Right cardiac atrium (tissue), 5 donors: ENCODE measurements at regions not wholly inside any gene's neighbourhood (a gene's known extent, or its start where the extent isn't known, plus 50 kb on each side); places are given as distances from the start of the nearest gene placed in this dataset.
"Not testable (repeated sequence)": the region's sequence is repeated elsewhere in the genome, so short reads cannot be mapped to it uniquely, and the experiment has no call there.

Experiments used
- ATAC-seq, 2 donors: fragments of 200-7000 bp; cut with Tn5 transposase; one replicate each; pipeline versions ENCODE4 v1.8.0 to v1.9.1; 2020; ENCODE audit warnings: moderate library complexity in 2 of 2, mild to moderate bottlenecking in 1 of 2
- DNase-seq, 3 donors: peaks; one replicate each; pipeline ENCODE4 v3.0.0-alpha.2; 2020
- H3K27ac ChIP-seq: one replicate; pipeline ENCODE4 v1.5.1; 2013; ENCODE audit warnings: mild to moderate bottlenecking, low read length, control low read depth, moderate library complexity
- H3K27me3 ChIP-seq: one replicate; pipeline ENCODE4 v1.6.1; 2013; ENCODE audit not compliant: control insufficient read depth, insufficient read depth
- H3K4me1 ChIP-seq: one replicate; pipeline ENCODE4 v1.6.1; 2013; ENCODE audit warnings: low read length; ENCODE audit not compliant: control insufficient read depth, insufficient read depth
- H3K4me3 ChIP-seq: one replicate; pipeline ENCODE4 v1.5.1; 2013; ENCODE audit warnings: low read length, control low read depth
- H3K9me3 ChIP-seq: one replicate; pipeline ENCODE4 v1.6.1; 2013; ENCODE audit warnings: low read length; ENCODE audit not compliant: control insufficient read depth
- WGBS: extraction: QIAGEN DNeasy Blood & Tissue Kit; methylation state at CpG from one replicate; pipeline ENCODE4 v1.1.7; 2013; 5-methylcytosine and 5-hydroxymethylcytosine counted together
- intact Hi-C, 4 donors: fragments of 100-400 bp; cut with DNase I; formaldehyde crosslinking; loops; one replicate each; pipeline versions ENCODE4 v1.11.0 to v1.14.0; 2022 to 2023
- donor health status: healthy with polysubstance abuse.
- donor health status: DM: no; HTN: yes; CAD: no.
- donor health status: DM: no; HTN: no; CAD: no.
- donor health status: DM: no; HTN: yes; CAD: no; lungs with severe emphysema.
- donor health status: DM: yes; HTN: yes; CAD: no.

- Histone ChIP-seq H3K27ac (no peak overlapping the region), H3K4me3 (no peak overlapping the region), H3K4me1 (no peaks in the 10 kb centered on the region), H3K27me3 (no peaks in the 10 kb centered on the region), H3K9me3 (no peaks in the 10 kb centered on the region)
- intact Hi-C loops: no loop called here
- DNase-seq: no peak
- ATAC-seq: no peak
- 95% methylated on average over 10 of the region's 10 CpGs for WGBS
These were observed 284.7 kb downstream of the ALDH8A1 start for GRCh38 chr6:134665029-134665723.

GRCh38 chr6:134663800-134664535 lies 285.9 kb downstream of the ALDH8A1 start:
- no peak for ATAC-seq
- 96% methylated on average over 3 of the region's 3 CpGs for WGBS

GRCh38 chr6:134663356-134663755 lies 286.5 kb downstream of the ALDH8A1 start:
- ATAC-seq: no peak
- WGBS: 84% methylated on average over 4 of the region's 4 CpGs
- Histone ChIP-seq H3K4me3 (no peak overlapping the region), H3K4me1 (no peaks in the 10 kb centered on the region), H3K9me3 (no peaks in the 10 kb centered on the region), H3K27ac (no peak overlapping the region), H3K27me3 (no peaks in the 10 kb centered on the region)
- intact Hi-C loops: no loop called here
- no peak for DNase-seq

More at GRCh38 chr6:134663800-134664535, 285.9 kb downstream of the ALDH8A1 start:
- no peaks in the 10 kb centered on the region for H3K4me1 ChIP-seq
- H3K4me3 ChIP-seq: no peak overlapping the region
- H3K9me3 ChIP-seq: no peaks in the 10 kb centered on the region
- DNase-seq: no peak
- no peaks in the 10 kb centered on the region for H3K27me3 ChIP-seq
- H3K27ac ChIP-seq: no peak overlapping the region
- intact Hi-C loops: no loop called here

- intact Hi-C loops: no loop called here
- ATAC-seq: no peak
- DNase-seq: no peak
- no peaks in the 10 kb centered on the region for H3K27me3 ChIP-seq
- no peak overlapping the region for H3K27ac ChIP-seq
- no peaks in the 10 kb centered on the region for H3K4me1 ChIP-seq
- H3K4me3 ChIP-seq: no peak overlapping the region
- H3K9me3 ChIP-seq: no peaks in the 10 kb centered on the region
These were observed 287.7 kb downstream of the ALDH8A1 start for GRCh38 chr6:134662077-134662700.

GRCh38 chr6:134659885-134660284 lies 290.0 kb downstream of the ALDH8A1 start:
- DNase-seq, H3K4me1 ChIP-seq, H3K27ac ChIP-seq, intact Hi-C loops, H3K4me3 ChIP-seq, H3K9me3 ChIP-seq, H3K27me3 ChIP-seq, ATAC-seq: not testable (repeated sequence)
- WGBS: 96% methylated on average over 1 of the region's 1 CpG

GRCh38 chr6:134658596-134658995 lies 291.3 kb downstream of the ALDH8A1 start:
- no peak overlapping the region for H3K4me3 ChIP-seq
- DNase-seq (no peak), ATAC-seq (no peak)
- H3K27me3 ChIP-seq: no peaks in the 10 kb centered on the region
- H3K27ac ChIP-seq: no peak overlapping the region
- intact Hi-C loops: no loop called here
- H3K4me1 ChIP-seq: peaks cover 2% of the 10 kb centered on the region
- 80% methylated on average over 5 of the region's 5 CpGs for WGBS
- no peaks in the 10 kb centered on the region for H3K9me3 ChIP-seq

GRCh38 chr6:134657751-134658527 lies 292.0 kb downstream of the ALDH8A1 start:
- Histone ChIP-seq H3K27me3 (no peaks in the 10 kb centered on the region), H3K27ac (no peak overlapping the region), H3K9me3 (no peaks in the 10 kb centered on the region), H3K4me1 (peaks cover 2% of the 10 kb centered on the region), H3K4me3 (no peak overlapping the region)
- no peak for DNase-seq
- 87% methylated on average over 3 of the region's 3 CpGs for WGBS
- ATAC-seq: no peak
- intact Hi-C loops: no loop called here

- Histone ChIP-seq H3K4me3 (no peak overlapping the region), H3K27ac (no peak overlapping the region), H3K4me1 (peaks cover 2% of the 10 kb centered on the region), H3K9me3 (no peaks in the 10 kb centered on the region), H3K27me3 (no peaks in the 10 kb centered on the region)
- 94% methylated on average over 3 of the region's 3 CpGs for WGBS
- intact Hi-C loops: no loop called here
- no peak for ATAC-seq
- no peak for DNase-seq
These were observed 292.6 kb downstream of the ALDH8A1 start for GRCh38 chr6:134657343-134657742.

GRCh38 chr6:134654751-134655150 lies 295.1 kb downstream of the ALDH8A1 start:
- H3K4me3 ChIP-seq: no peak overlapping the region
- no peak overlapping the region for H3K27ac ChIP-seq
- no peaks in the 10 kb centered on the region for H3K27me3 ChIP-seq
- ATAC-seq: no peak
- H3K4me1 ChIP-seq: peaks cover 2% of the 10 kb centered on the region
- intact Hi-C loops: no loop called here
- no peak for DNase-seq
- no peaks in the 10 kb centered on the region for H3K9me3 ChIP-seq

GRCh38 chr6:134651519-134651918 lies 298.4 kb downstream of the ALDH8A1 start:
- DNase-seq: no peak
- Histone ChIP-seq H3K4me1 (peaks cover 2% of the 10 kb centered on the region), H3K4me3 (no peak overlapping the region), H3K27me3 (no peaks in the 10 kb centered on the region), H3K9me3 (no peaks in the 10 kb centered on the region), H3K27ac (no peak overlapping the region)
- intact Hi-C loops: no loop called here
- WGBS: 91% methylated on average over 3 of the region's 3 CpGs
- ATAC-seq: no peak

GRCh38 chr6:134647861-134648260 lies 302.0 kb downstream of the ALDH8A1 start:
- ATAC-seq (no peak), DNase-seq (no peak)
- Histone ChIP-seq H3K9me3 (no peaks in the 10 kb centered on the region), H3K27me3 (no peaks in the 10 kb centered on the region), H3K27ac (no peak overlapping the region), H3K4me3 (no peak overlapping the region), H3K4me1 (no peaks in the 10 kb centered on the region)
- intact Hi-C loops: loop anchor here in 2 of 4 donors (10.0 kb wide), 1 partner anchor 177 kb away; no protein-coding TSS in a partner anchor
- 70% methylated on average over 3 of the region's 3 CpGs for WGBS
